DND-41 (cell line): ENCODE measurements at regions not wholly inside any gene's neighbourhood (a gene's known extent, or its start where the extent isn't known, plus 50 kb on each side); places are given as distances from the start of the nearest gene placed in this dataset.

Source experiments
- ATAC-seq: fragments of 200-7000 bp; cut with Tn5 transposase; 3 replicates; pipeline ENCODE4 v1.9.1; 2021; ENCODE audit warnings: low read depth; ENCODE audit not compliant: insufficient read depth
- DNase-seq: peaks from one replicate; pipeline ENCODE4 v3.0.0-alpha.2; 2020
- H2AFZ ChIP-seq: 2 replicates; pipeline ENCODE4 v1.6.0; 2012; ENCODE audit warnings: low read depth, low read length
- H3K27ac ChIP-seq: 2 replicates; pipeline ENCODE4 v1.5.1; 2012; ENCODE audit warnings: low read length, inconsistent platforms
- H3K27me3 ChIP-seq: fragments of 200-600 bp; sonication (generic); 2 replicates; pipeline ENCODE4 v1.6.0; 2012; ENCODE audit warnings: low read length, mild to moderate bottlenecking, inconsistent platforms; ENCODE audit not compliant: insufficient read depth, poor library complexity
- H3K36me3 ChIP-seq: 2 replicates; pipeline ENCODE4 v1.5.1; 2012; ENCODE audit warnings: low read length, inconsistent platforms; ENCODE audit not compliant: insufficient read depth
- H3K4me1 ChIP-seq: 2 replicates; pipeline ENCODE4 v1.5.1; 2012; ENCODE audit warnings: mild to moderate bottlenecking, low read length; ENCODE audit not compliant: insufficient read depth
- H3K4me2 ChIP-seq: 2 replicates; pipeline ENCODE4 v1.6.0; 2012; ENCODE audit warnings: mild to moderate bottlenecking, moderate library complexity, low read length, inconsistent platforms; ENCODE audit not compliant: insufficient read depth
- H3K4me3 ChIP-seq, 2 experiments: fragments of 200-600 bp in 1 of 2; shearing (Covaris generic) in 1 of 2; 2 replicates each; pipeline ENCODE4 v1.5.1; 2012 to 2016; ENCODE audit warnings: inconsistent platforms in 2 of 2, low read length in 2 of 2, mild to moderate bottlenecking in 2 of 2, low read depth in 1 of 2, moderate library complexity in 1 of 2
- H3K79me2 ChIP-seq: 2 replicates; pipeline ENCODE4 v1.6.0; 2012; ENCODE audit warnings: low read length, inconsistent platforms; ENCODE audit not compliant: insufficient read depth
- H3K9ac ChIP-seq: 2 replicates; pipeline ENCODE4 v1.6.0; 2012; ENCODE audit warnings: low read depth, mild to moderate bottlenecking, inconsistent platforms, low read length, moderate library complexity
- H3K9me3 ChIP-seq: 2 replicates; pipeline ENCODE4 v1.5.1; 2012; ENCODE audit warnings: low read length, moderate library complexity, mild to moderate bottlenecking, inconsistent platforms; ENCODE audit not compliant: insufficient read depth, severe bottlenecking
- H4K20me1 ChIP-seq: 2 replicates; pipeline ENCODE4 v1.6.0; 2012; ENCODE audit warnings: low read length; ENCODE audit not compliant: insufficient read depth
- EZH2 ChIP-seq: IDR thresholded peaks from 3 replicates; pipeline ENCODE4 v1.6.1; 2012; ENCODE audit warnings: borderline replicate concordance, low read depth, mild to moderate bottlenecking, moderate library complexity, low read length, inconsistent platforms; ENCODE audit not compliant: severe bottlenecking
- TF ChIP-seq, protein P1 (sequence below): IDR thresholded peaks from 2 replicates; pipeline ENCODE4 v1.5.1; 2012; ENCODE audit warnings: borderline replicate concordance, low read length, moderate library complexity, mild to moderate bottlenecking; ENCODE audit not compliant: poor library complexity, severe bottlenecking; ENCODE audit errors: extremely low read depth

DNA sequence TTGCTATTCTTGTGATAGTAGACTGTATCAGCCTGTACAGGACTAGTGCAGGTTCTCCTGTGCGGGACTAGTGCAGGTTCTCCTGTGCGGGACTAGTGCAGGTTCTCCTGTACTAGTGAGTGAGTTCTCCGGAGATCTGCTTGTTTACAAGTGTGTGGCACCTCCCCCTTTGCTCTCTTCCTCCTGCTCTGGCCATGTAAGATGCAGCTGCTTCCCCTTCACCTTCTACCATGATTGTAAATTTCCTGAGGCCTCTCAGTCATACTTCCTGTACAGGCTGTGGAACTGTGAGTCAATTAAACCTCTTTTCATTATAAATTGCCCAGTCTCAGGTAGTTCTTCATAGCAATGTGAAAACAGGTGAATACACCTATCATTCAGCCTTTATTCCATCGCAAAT, 289.6 kb downstream of the TEX29 start:
- H3K27me3 ChIP-seq: no peaks in the 10 kb centered on the region
- H3K4me1 ChIP-seq: no peaks in the 10 kb centered on the region
- DNase-seq (no peak), ATAC-seq (no peak)
- H3K27ac ChIP-seq: no peak overlapping the region
- H3K9me3 ChIP-seq: no peaks in the 10 kb centered on the region
- H3K9ac ChIP-seq: no peak overlapping the region
- H3K36me3 ChIP-seq: no peaks in the 10 kb centered on the region
- TF ChIP-seq, protein P1, sequence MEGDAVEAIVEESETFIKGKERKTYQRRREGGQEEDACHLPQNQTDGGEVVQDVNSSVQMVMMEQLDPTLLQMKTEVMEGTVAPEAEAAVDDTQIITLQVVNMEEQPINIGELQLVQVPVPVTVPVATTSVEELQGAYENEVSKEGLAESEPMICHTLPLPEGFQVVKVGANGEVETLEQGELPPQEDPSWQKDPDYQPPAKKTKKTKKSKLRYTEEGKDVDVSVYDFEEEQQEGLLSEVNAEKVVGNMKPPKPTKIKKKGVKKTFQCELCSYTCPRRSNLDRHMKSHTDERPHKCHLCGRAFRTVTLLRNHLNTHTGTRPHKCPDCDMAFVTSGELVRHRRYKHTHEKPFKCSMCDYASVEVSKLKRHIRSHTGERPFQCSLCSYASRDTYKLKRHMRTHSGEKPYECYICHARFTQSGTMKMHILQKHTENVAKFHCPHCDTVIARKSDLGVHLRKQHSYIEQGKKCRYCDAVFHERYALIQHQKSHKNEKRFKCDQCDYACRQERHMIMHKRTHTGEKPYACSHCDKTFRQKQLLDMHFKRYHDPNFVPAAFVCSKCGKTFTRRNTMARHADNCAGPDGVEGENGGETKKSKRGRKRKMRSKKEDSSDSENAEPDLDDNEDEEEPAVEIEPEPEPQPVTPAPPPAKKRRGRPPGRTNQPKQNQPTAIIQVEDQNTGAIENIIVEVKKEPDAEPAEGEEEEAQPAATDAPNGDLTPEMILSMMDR: no peak
- no peak for TF ChIP-seq EZH2
- no peaks in the 10 kb centered on the region for H3K79me2 ChIP-seq
- no peak overlapping the region for H2AFZ ChIP-seq
- no peak overlapping the region for H3K4me2 ChIP-seq
- H3K4me3 ChIP-seq: no peak overlapping the region
- H4K20me1 ChIP-seq: 0 out of 2 replicates have a peak, but pooled peaks cover 3% of the 10 kb centered on the region

- H3K9ac ChIP-seq: no peak overlapping the region
- no peak for ATAC-seq
Observed at GRCh38 chr13:111610879-111611278, 290.4 kb downstream of the TEX29 start.

GRCh38 chr13:111611651-111612050, 291.2 kb downstream of the TEX29 start:
- ATAC-seq: no peak
- Histone ChIP-seq H3K27ac (no peak overlapping the region), H3K27me3 (no peaks in the 10 kb centered on the region), H3K36me3 (no peaks in the 10 kb centered on the region), H3K4me3 (no peak overlapping the region), H3K4me1 (no peaks in the 10 kb centered on the region), H3K9ac (no peak overlapping the region), H3K9me3 (no peaks in the 10 kb centered on the region), H4K20me1 (0 out of 2 replicates have a peak, but pooled peaks cover 3% of the 10 kb centered on the region), H3K4me2 (no peak overlapping the region), H3K79me2 (no peaks in the 10 kb centered on the region), H2AFZ (no peak overlapping the region)
- no peak for TF ChIP-seq EZH2
- TF ChIP-seq, protein P1: no peak
- DNase-seq: no peak

More at GRCh38 chr13:111610879-111611278, 290.4 kb downstream of the TEX29 start:
- Histone ChIP-seq H3K4me3 (no peak overlapping the region), H3K27ac (no peak overlapping the region), H3K36me3 (no peaks in the 10 kb centered on the region), H3K9me3 (no peaks in the 10 kb centered on the region), H4K20me1 (0 out of 2 replicates have a peak, but pooled peaks cover 3% of the 10 kb centered on the region), H3K4me1 (no peaks in the 10 kb centered on the region), H2AFZ (no peak overlapping the region), H3K79me2 (no peaks in the 10 kb centered on the region), H3K4me2 (no peak overlapping the region), H3K27me3 (no peaks in the 10 kb centered on the region)
- TF ChIP-seq EZH2: no peak
- TF ChIP-seq, protein P1: no peak
- no peak for DNase-seq

DNA sequence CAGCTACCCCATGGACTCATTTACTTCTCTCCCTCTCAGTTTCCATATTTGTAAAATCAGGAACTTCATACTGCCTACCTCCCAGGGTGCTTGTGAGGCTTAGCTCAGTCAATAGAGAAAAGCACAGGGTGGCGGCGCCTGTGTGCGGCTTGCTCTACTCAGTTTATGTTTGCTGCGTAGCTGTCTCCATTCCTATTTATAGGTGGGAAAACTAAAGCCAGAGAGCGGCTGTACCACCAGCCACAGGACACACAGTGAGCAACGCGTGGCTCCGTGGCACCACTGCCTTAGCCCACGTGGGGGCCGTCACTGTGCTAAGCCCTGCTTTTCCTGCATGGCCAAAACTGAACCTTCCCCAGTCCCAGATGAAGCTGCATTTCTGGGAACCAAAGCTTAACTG, 292.4 kb downstream of the TEX29 start:
- no peaks in the 10 kb centered on the region for H3K79me2 ChIP-seq
- no peak overlapping the region for H3K9ac ChIP-seq
- H3K4me2 ChIP-seq: no peak overlapping the region
- H3K4me3 ChIP-seq: no peak overlapping the region
- H3K4me1 ChIP-seq: no peaks in the 10 kb centered on the region
- no peak for ATAC-seq
- no peaks in the 10 kb centered on the region for H3K36me3 ChIP-seq
- no peaks in the 10 kb centered on the region for H3K9me3 ChIP-seq
- no peak for DNase-seq
- H4K20me1 ChIP-seq: 0 out of 2 replicates have a peak, but pooled peaks cover 3% of the 10 kb centered on the region
- TF ChIP-seq, protein P1: no peak
- no peak for TF ChIP-seq EZH2
- H3K27ac ChIP-seq: no peak overlapping the region
- H2AFZ ChIP-seq: no peak overlapping the region
- H3K27me3 ChIP-seq: no peaks in the 10 kb centered on the region
